ENCODE measurements at regions not wholly inside any gene's neighbourhood (a gene's known extent, or its start where the extent isn't known, plus 50 kb on each side); places are given as distances from the start of the nearest gene placed in this dataset.

- no peak for ATAC-seq
- no peak for TF ChIP-seq POLR2AphosphoS5 (IDR thresholded peaks at IDR 0.05)
- TF ChIP-seq EP300 (IDR thresholded peaks at IDR 0.05): no peak
- no peak for TF ChIP-seq POLR2A (IDR thresholded peaks at IDR 0.05)
- no peak for TF ChIP-seq CTCF (IDR thresholded peaks at IDR 0.05)
- H3K4me3 ChIP-seq: no peak overlapping the region
Observed at GRCh38 chr3:176554791-176555654, 642.3 kb downstream of the TBL1XR1 start.

GRCh38 chr3:176554264-176554663 lies 643.0 kb downstream of the TBL1XR1 start:
- 69 to 83% methylated on average over 2 of the region's 2 CpGs for WGBS, 2 donors (ENCODE audit: low coverage in 1 of 2)
- Histone ChIP-seq H3K4me1 (no peaks in the 10 kb centered on the region), H3K27ac (no peak overlapping the region), H3K4me3 (no peak overlapping the region), H3K36me3 (no peaks in the 10 kb centered on the region), H3K27me3 (no peaks in the 10 kb centered on the region), H3K9me3 (no peaks in the 10 kb centered on the region)
- no peak for ATAC-seq
- no peak for TF ChIP-seq POLR2A (IDR thresholded peaks at IDR 0.05)
- TF ChIP-seq CTCF (IDR thresholded peaks at IDR 0.05): no peak
- TF ChIP-seq EP300 (IDR thresholded peaks at IDR 0.05): no peak
- no peak for TF ChIP-seq POLR2AphosphoS5 (IDR thresholded peaks at IDR 0.05)

More at GRCh38 chr3:176554791-176555654, 642.3 kb downstream of the TBL1XR1 start:
- H3K27ac ChIP-seq: no peak overlapping the region
- H3K9me3 ChIP-seq: no peaks in the 10 kb centered on the region
- WGBS, 2 donors (ENCODE audit: low coverage in 1 of 2): 61 to 83% methylated on average over 8 to 10 of the region's 10 CpGs
- no peaks in the 10 kb centered on the region for H3K27me3 ChIP-seq
- no peaks in the 10 kb centered on the region for H3K4me1 ChIP-seq
- H3K36me3 ChIP-seq: no peaks in the 10 kb centered on the region

GRCh38 chr3:176526942-176527341 lies 670.3 kb downstream of the TBL1XR1 start:
- WGBS, 2 donors (ENCODE audit: low coverage in 1 of 2): 67 to 79% methylated on average over 1 of the region's 1 CpG
- Histone ChIP-seq H3K27me3 (no peaks in the 10 kb centered on the region), H3K4me1 (no peaks in the 10 kb centered on the region), H3K9me3 (peaks cover 0 to 19% (median 0%) of the 10 kb centered on the region in 3 donors), H3K36me3 (no peaks in the 10 kb centered on the region), H3K4me3 (no peak overlapping the region), H3K27ac (no peak overlapping the region)
- no peak for ATAC-seq
- TF ChIP-seq EP300 (IDR thresholded peaks at IDR 0.05) (no peak), POLR2A (IDR thresholded peaks at IDR 0.05) (no peak), CTCF (IDR thresholded peaks at IDR 0.05) (no peak), POLR2AphosphoS5 (IDR thresholded peaks at IDR 0.05) (no peak)

GRCh38 chr3:176526225-176526624 lies 671.1 kb downstream of the TBL1XR1 start:
- 16 to 17% methylated on average over 1 of the region's 1 CpG for WGBS, 2 donors (ENCODE audit: low coverage in 1 of 2)

More at GRCh38 chr3:176526225-176526624, 671.1 kb downstream of the TBL1XR1 start:
- no peak for ATAC-seq
- H3K9me3 ChIP-seq: peaks cover 0 to 19% (median 0%) of the 10 kb centered on the region in 3 donors
- H3K4me3 ChIP-seq: no peak overlapping the region
- no peaks in the 10 kb centered on the region for H3K27me3 ChIP-seq
- no peaks in the 10 kb centered on the region for H3K4me1 ChIP-seq
- TF ChIP-seq EP300 (IDR thresholded peaks at IDR 0.05): no peak
- TF ChIP-seq POLR2A (IDR thresholded peaks at IDR 0.05): no peak
- no peak for TF ChIP-seq CTCF (IDR thresholded peaks at IDR 0.05)
- no peak for TF ChIP-seq POLR2AphosphoS5 (IDR thresholded peaks at IDR 0.05)
- no peak overlapping the region for H3K27ac ChIP-seq
- no peaks in the 10 kb centered on the region for H3K36me3 ChIP-seq

Measured in gastroesophageal sphincter (tissue), 4 donors.